ENCODE measurements at regions not wholly inside any gene's neighbourhood (a gene's known extent, or its start where the extent isn't known, plus 50 kb on each side); places are given as distances from the start of the nearest gene placed in this dataset.

DNA sequence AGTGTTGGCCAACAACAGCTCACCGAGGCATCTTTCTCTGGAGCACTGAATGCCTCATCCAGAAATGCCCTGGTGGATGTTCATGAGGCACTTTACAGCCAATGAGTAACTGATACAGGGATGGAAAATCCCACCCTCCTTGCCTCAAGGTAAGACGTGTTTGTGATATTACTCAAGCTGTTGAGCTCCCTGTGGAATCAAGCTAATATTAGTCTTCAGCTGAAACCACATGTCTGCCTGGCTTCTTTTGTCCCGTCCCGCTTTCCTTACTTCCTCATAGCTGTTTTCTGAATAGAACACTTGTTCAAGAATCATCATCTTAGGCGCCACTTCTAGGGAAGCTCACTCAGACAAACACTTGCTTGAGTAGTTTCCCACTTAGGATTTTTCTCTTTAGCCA is 422.4 kb downstream of the INHBA start:
- Mint-ChIP-seq H3K27ac (ENCODE audit: unreplicated experiment) (no peak overlapping the region), H3K4me1 (no peaks in the 10 kb centered on the region), H3K9me3 (peaks cover 4% of the 10 kb centered on the region), H3K36me3 (ENCODE audit: low read depth) (no peaks in the 10 kb centered on the region), H3K27me3 (ENCODE audit: low read depth) (peaks cover 18% of the 10 kb centered on the region), H3K4me3 (no peak overlapping the region)
- no peak for DNase-seq (ENCODE audit: low read depth, low spot score)
- TF ChIP-seq CTCF (conservative IDR thresholded peaks at IDR 0.05): no peak

DNA sequence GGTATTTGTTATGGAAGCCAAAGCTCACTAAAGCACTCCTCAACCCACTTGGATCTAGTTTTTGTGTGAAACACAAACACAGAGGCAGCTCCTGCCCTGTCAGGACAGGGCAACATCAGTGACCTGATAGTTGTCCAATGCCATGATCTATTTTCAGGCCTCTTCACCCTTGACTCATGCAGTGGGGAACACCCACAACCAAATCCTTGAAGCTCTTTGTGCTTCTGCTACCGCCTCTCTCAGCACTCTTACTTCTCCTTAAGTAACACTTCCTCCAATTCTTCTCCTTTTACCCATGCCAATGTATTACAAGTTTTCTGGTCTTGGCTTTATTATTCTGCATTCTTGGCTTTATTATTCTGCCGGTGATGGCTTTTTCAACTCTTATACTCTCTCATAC is 425.3 kb downstream of the INHBA start:
- Mint-ChIP-seq H3K9me3 (peaks cover 4% of the 10 kb centered on the region), H3K36me3 (ENCODE audit: low read depth) (no peaks in the 10 kb centered on the region), H3K27me3 (ENCODE audit: low read depth) (peaks cover 11% of the 10 kb centered on the region), H3K4me1 (no peaks in the 10 kb centered on the region), H3K27ac (ENCODE audit: unreplicated experiment) (no peak overlapping the region), H3K4me3 (no peak overlapping the region)
- DNase-seq (ENCODE audit: low read depth, low spot score): no peak
- TF ChIP-seq CTCF (conservative IDR thresholded peaks at IDR 0.05): no peak

- Mint-ChIP-seq H3K9me3 (no peaks in the 10 kb centered on the region), H3K4me1 (no peaks in the 10 kb centered on the region), H3K4me3 (no peak overlapping the region), H3K27ac (ENCODE audit: unreplicated experiment) (no peak overlapping the region), H3K36me3 (ENCODE audit: low read depth) (no peaks in the 10 kb centered on the region), H3K27me3 (ENCODE audit: low read depth) (peaks cover 9% of the 10 kb centered on the region)
- TF ChIP-seq CTCF (conservative IDR thresholded peaks at IDR 0.05): no peak
- no peak for DNase-seq (ENCODE audit: low read depth, low spot score)
Observed at GRCh38 chr7:41275255-41275654, 427.6 kb downstream of the INHBA start.

- H3K27ac Mint-ChIP-seq (ENCODE audit: unreplicated experiment): no peak overlapping the region
- no peak overlapping the region for H3K4me3 Mint-ChIP-seq
- no peak for TF ChIP-seq CTCF (conservative IDR thresholded peaks at IDR 0.05)
- H3K36me3 Mint-ChIP-seq (ENCODE audit: low read depth): no peaks in the 10 kb centered on the region
- no peaks in the 10 kb centered on the region for H3K4me1 Mint-ChIP-seq
- H3K27me3 Mint-ChIP-seq (ENCODE audit: low read depth): peaks cover 7% of the 10 kb centered on the region
- no peak for DNase-seq (ENCODE audit: low read depth, low spot score)
- no peaks in the 10 kb centered on the region for H3K9me3 Mint-ChIP-seq
Observed at GRCh38 chr7:41274179-41274578, 428.7 kb downstream of the INHBA start.

DNA sequence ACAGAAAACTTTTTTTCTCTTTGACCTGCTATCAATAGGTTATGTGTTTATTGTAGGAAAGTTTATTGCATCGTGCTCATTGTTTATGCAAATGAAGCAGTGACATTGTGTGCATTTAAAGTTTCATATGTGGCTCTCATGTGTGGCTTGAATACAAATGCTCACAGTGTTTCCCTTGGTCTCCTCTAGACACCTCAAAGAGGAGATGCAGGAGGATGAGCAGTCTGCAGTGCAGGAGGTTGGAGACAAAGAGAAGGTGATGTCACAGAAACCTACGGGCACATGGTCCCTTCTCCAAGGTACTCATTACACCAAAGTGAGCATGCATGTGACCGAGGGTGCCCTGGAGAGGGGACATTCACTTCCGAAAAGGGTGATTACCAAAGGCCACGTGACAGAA is 430.2 kb downstream of the INHBA start:
- Mint-ChIP-seq H3K27ac (ENCODE audit: unreplicated experiment) (no peak overlapping the region), H3K36me3 (ENCODE audit: low read depth) (no peaks in the 10 kb centered on the region), H3K9me3 (no peaks in the 10 kb centered on the region), H3K4me3 (no peak overlapping the region), H3K4me1 (no peaks in the 10 kb centered on the region), H3K27me3 (ENCODE audit: low read depth) (no peaks in the 10 kb centered on the region)
- TF ChIP-seq CTCF (conservative IDR thresholded peaks at IDR 0.05): no peak
- DNase-seq (ENCODE audit: low read depth, low spot score): no peak

- H3K27me3 Mint-ChIP-seq (ENCODE audit: low read depth): no peaks in the 10 kb centered on the region
- H3K4me3 Mint-ChIP-seq: no peak overlapping the region
- H3K4me1 Mint-ChIP-seq: no peaks in the 10 kb centered on the region
Observed at GRCh38 chr7:41268878-41269277, 434.0 kb downstream of the INHBA start.

More at GRCh38 chr7:41268878-41269277, 434.0 kb downstream of the INHBA start:
- TF ChIP-seq CTCF (conservative IDR thresholded peaks at IDR 0.05): no peak
- H3K9me3 Mint-ChIP-seq: no peaks in the 10 kb centered on the region
- no peak for DNase-seq (ENCODE audit: low read depth, low spot score)
- no peaks in the 10 kb centered on the region for H3K36me3 Mint-ChIP-seq (ENCODE audit: low read depth)
- H3K27ac Mint-ChIP-seq (ENCODE audit: unreplicated experiment): no peak overlapping the region

All from neural crest cell (in vitro differentiated cells).